ENCODE measurements at regions not wholly inside any gene's neighbourhood (a gene's known extent, or its start where the extent isn't known, plus 50 kb on each side); places are given as distances from the start of the nearest gene placed in this dataset.
"Not testable (repeated sequence)": the region's sequence is repeated elsewhere in the genome, so short reads cannot be mapped to it uniquely, and the experiment has no call there.

DNA sequence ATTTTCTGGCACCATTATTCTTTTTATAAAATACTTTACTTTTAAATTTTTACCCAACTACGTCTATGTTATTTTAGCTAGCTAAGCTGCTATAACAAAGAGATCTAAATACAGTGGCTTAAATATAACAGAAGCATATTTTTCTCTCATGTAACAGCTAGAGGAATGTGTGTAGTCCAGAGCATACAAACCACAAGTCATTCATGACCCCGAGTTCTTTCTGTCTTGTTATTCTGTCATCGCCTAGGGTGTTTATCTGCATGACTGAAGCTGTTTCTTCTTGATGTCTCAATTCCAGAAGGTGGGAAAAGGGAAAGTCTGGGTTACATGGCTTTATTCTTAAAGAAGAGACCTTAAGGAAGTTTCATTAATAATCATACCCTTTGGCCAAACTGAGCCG lies 136.9 kb upstream of the RFX3 start:
- in situ Hi-C loops (cut with MboI; ENCODE audit: low sequenced_read_pairs), result no loop called here

DNA sequence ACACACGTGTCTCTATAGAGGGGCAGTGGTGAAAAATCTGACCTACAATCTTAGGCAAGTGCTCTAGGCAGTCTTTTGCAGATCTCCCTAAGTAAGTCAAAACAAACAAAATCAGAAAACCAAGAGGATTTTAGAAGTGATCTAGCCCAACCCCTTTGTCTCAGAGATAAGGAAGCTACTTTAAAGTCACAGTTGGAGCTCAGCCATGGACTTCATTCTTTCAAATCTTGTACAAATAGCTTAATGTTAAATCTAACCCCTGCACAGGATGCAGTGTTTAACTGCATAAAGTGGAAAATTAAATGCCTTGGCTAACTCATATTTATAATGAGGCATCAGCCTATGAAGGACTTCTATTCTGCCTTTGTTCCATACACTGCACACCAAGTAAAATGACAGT lies 135.1 kb upstream of the RFX3 start:
- in situ Hi-C loops (cut with MboI; ENCODE audit: low sequenced_read_pairs), result no loop called here

DNA sequence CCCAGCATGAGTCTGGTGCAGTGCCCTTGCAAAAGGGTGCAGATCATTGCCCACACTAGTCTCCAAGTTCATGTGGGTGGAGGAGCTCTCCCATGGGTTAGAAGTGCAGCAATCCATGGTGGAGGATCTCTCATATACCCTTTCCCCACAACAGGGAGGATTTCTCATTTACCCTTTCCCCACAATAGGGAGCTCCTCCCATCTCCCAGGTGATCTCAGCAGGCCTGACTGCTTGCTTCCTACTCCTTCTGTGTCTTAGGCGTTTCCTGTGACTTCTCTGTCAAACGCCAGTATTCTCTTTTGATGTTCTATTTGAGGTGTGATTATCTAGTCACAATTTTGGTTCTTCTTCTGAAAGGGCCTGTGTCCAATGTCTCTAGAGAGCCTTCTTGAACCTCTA lies 133.8 kb upstream of the RFX3 start:
- in situ Hi-C loops (cut with MboI; ENCODE audit: low sequenced_read_pairs), result no loop called here

DNA sequence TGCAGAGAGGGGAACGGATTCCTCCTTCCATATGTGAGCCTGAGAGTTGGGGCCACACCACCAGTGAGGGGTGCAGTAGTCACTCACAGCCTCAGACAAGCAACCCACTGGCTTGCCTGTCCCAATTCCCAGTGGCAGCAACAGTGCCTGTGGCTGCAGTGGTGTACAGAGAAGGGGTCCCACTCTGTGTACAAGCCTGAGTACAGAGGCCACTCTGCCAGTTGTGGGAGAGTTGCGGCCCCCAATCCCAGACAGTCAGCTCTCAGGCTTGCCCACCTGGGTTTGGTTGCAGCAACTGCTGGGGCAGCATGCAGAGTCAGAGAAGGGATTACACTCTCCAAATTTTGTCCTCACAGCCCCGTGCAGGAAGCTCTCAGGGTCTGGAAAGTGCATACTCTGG lies 133.2 kb upstream of the RFX3 start:
- in situ Hi-C loops (cut with MboI; ENCODE audit: low sequenced_read_pairs), result no loop called here

GRCh38 chr9:3656224-3656623 lies 130.4 kb upstream of the RFX3 start:
- in situ Hi-C loops (cut with MboI; ENCODE audit: low sequenced_read_pairs), result no loop called here

GRCh38 chr9:3650994-3651622 lies 125.3 kb upstream of the RFX3 start:
- in situ Hi-C loops (cut with MboI; ENCODE audit: low sequenced_read_pairs), result no loop called here

DNA sequence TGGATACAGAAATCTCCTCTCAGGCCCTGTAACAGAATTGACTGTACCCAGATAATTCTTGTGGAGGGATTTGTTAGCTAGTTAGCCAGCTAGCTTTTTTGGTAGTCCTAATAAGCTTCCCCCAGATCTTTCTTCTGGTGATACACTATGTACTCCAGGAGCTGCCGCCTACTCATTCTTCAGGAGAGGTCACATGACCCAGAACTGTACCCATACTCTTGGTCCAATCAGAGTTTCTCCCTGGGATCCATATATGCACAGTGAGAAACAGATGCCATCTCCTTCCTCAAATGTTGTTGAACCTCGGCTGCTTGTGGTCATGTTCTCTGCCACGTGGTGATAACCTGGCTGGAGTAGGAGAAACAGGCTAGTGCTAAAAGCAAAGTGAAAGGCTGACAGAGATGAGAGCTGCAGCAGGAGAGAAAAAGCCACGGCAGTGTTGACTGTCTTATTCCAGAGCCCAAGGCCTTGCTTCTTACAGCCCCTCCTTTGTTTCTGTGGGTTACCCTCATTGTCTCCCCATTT lies 123.0 kb upstream of the RFX3 start:
- in situ Hi-C loops (cut with MboI; ENCODE audit: low sequenced_read_pairs), result no loop called here

DNA sequence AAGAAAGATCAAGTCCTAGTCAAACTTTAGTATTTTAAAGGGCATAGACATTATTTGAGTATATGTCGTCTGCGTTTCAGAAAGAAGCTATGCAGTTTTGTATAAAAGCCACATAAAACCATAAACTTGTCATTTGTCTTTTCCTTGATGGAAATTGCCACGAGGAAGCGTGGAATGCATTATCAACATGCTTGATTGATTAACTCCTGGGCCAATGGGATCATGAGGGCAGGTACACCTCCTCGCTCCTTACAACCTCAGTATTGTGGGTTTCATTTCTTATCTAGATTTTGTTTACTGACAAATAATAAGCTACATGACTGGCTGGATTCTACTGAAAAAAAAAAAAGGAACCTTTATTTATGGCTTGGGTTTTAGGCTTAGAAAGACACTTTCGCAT lies 122.5 kb upstream of the RFX3 start:
- in situ Hi-C loops (cut with MboI; ENCODE audit: low sequenced_read_pairs), result no loop called here

GRCh38 chr9:3647652-3648051 lies 121.9 kb upstream of the RFX3 start:
- in situ Hi-C loops (cut with MboI; ENCODE audit: low sequenced_read_pairs), result no loop called here

DNA sequence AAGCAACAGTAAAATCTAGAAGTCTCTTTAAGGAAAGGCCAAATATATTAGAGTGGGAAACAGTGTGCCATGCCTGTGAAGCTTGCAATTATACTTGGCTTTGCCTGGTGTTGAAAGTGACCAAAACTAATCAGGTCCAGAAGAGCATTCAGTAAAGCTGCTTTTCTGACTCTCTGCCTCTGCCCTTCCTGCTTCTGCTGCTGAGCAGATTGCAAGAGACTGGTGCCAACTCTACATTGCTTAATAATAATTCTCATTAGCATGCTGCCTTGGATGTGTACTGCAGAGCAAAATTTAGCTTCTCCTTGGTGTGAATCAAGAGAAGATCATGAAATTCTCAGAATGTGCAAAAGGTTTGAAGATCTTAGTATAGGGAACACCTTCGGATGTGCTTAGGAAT lies 120.4 kb upstream of the RFX3 start:
- in situ Hi-C loops (cut with MboI; ENCODE audit: low sequenced_read_pairs), result no loop called here

- in situ Hi-C loops (cut with MboI; ENCODE audit: low sequenced_read_pairs), result not testable (repeated sequence)
These were observed 116.3 kb upstream of the RFX3 start for GRCh38 chr9:3642075-3642474.

- in situ Hi-C loops (cut with MboI; ENCODE audit: low sequenced_read_pairs), result no loop called here
These were observed 103.7 kb upstream of the RFX3 start for GRCh38 chr9:3629495-3629894.

- in situ Hi-C loops (cut with MboI; ENCODE audit: low sequenced_read_pairs), result no loop called here
These were observed 102.4 kb upstream of the RFX3 start for GRCh38 chr9:3628239-3628638.

DNA sequence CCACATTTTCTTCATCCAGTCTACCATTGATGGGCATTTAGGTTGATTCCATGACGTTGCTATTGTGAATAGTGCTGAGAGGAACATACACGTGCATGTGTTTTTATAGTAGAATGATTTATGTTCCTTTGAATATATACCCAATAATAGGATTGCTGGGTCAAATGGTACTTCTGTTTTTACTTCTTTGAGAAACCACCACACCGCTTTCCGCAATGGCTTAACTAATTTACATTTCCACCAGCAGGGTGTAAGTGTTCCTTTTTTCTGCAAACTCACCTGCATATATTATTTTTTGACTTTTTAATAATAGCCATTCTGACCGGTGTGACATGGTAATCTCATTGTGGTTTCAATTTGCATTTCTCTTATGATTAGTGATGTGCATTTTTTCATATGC lies 82.2 kb upstream of the RFX3 start:
- in situ Hi-C loops (cut with MboI; ENCODE audit: low sequenced_read_pairs), result no loop called here

DNA sequence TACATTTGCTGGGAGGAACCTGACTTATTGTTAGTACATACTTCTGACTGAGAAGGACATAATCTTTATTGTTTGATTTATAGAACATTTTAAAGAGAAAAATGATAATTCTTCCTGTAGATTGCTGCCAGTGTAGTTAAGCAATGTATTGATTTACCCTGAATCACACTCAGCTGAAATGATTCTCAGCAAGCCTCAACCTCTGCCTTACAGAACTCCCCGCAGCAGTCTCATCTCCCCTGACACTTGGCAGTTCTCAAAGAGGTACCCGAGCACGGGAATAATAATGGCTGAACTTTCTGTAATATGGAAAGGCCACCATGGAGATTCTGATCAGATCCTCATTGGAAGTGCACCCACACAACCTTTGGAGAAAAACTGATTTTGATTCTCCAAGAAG lies 74.9 kb upstream of the RFX3 start:
- in situ Hi-C loops (cut with MboI; ENCODE audit: low sequenced_read_pairs), result no loop called here

GRCh38 chr9:3597792-3598191 lies 72.0 kb upstream of the RFX3 start:
- in situ Hi-C loops (cut with MboI; ENCODE audit: low sequenced_read_pairs), result no loop called here

DNA sequence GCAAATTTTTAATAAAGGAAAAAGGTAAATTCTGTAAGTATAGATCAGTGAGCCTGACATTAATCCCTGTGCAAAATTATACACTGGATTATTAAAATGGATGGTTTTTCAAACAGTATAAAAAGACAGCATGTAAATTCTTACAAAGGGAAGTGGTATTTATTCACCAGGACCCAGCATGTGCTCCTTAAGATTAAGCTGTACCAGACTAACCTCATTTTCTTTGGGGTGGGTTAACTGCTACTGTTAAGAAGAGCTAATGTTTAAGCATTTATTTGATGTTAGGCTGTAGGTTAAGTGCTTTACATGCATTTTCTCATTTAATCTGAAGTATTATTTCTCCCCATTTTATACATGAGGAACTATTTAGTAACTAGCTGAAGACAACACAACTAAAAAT lies 60.3 kb upstream of the RFX3 start:
- in situ Hi-C loops (cut with MboI; ENCODE audit: low sequenced_read_pairs), result no loop called here

DNA sequence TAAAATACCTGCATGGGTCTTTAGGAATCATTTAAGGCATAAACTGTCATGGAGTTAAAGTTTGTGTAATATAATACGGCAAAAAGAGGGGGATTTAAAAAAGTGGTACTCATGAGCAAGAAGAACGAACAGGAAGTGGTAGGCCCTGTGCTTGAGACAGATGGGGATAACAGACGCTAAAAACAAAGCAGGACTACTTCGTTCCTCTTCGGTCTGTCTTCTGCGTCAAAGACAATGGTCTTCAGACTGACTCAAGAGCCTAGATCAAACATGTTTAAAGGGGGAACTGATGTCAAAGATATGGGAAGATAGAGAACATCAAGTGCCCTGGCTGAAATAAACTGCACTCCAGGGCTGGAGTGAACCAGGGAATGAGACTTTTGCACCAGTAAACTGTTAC lies 59.8 kb upstream of the RFX3 start:
- in situ Hi-C loops (cut with MboI; ENCODE audit: low sequenced_read_pairs), result no loop called here

- in situ Hi-C loops (cut with MboI; ENCODE audit: low sequenced_read_pairs), result no loop called here
These were observed 53.0 kb upstream of the RFX3 start for GRCh38 chr9:3578786-3579185.

DNA sequence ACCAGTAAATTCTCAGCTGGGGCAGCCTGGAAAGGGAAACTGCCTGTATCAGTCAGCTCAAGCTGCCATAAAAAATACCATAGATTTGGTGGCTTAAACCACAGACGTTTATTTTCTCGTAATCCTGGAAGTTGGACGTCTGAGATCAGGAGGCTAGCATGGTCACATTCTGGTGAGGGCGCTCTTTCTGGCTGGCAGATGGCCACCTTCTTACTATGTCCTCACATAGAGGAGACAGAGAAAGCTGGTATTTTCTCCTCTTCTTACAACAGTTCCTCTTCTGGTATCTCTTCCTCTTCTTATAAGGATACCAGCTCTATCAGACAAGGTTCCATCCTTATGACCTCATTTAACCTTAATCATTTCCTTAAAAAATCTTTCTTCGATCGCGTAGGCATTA lies 50.5 kb upstream of the RFX3 start:
- in situ Hi-C loops (cut with MboI; ENCODE audit: low sequenced_read_pairs), result no loop called here

DNA sequence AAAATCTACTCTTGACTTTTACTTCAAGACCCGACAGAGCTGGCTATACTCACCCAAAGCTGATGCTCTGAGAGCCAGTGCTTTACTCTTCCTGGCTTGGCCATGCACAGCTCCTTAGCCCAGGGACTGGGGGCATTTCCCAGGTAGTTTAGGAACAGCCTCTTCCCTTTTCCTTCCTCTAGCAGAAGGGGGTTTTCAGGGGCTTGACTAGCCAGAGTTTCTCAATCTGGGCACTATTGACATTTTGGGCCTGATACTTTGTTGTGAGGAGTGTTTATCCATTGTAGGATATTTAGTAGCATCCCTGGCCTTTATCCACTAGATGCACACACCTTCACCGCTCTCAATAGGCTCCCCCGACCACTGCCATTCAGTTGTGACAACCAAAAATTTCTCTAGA lies 50.0 kb upstream of the RFX3 start:
- in situ Hi-C loops (cut with MboI; ENCODE audit: low sequenced_read_pairs), result no loop called here
